ENCODE measurements at regions not wholly inside any gene's neighbourhood (a gene's known extent, or its start where the extent isn't known, plus 50 kb on each side); places are given as distances from the start of the nearest gene placed in this dataset.

- no peak overlapping the region for H3K27ac ChIP-seq
Observed at GRCh38 chr3:89624494-89624893, 517.1 kb downstream of the EPHA3 start.

GRCh38 chr3:89625945-89626344 is 518.5 kb downstream of the EPHA3 start:
- H3K27ac ChIP-seq: no peak overlapping the region
- DNase-seq (ENCODE audit: low read depth, low spot score): no peak

More at GRCh38 chr3:89624494-89624893, 517.1 kb downstream of the EPHA3 start:
- no peak for DNase-seq (ENCODE audit: low read depth, low spot score)

- no peak for DNase-seq (ENCODE audit: low read depth, low spot score)
Observed at GRCh38 chr3:89628856-89629670, 521.6 kb downstream of the EPHA3 start.

GRCh38 chr3:89635137-89635536 is 527.7 kb downstream of the EPHA3 start:
- peak overlapping the region; percentile 30 for H3K27ac ChIP-seq

More at GRCh38 chr3:89628856-89629670, 521.6 kb downstream of the EPHA3 start:
- H3K27ac ChIP-seq: no peak overlapping the region

GRCh38 chr3:89644716-89645115 is 537.3 kb downstream of the EPHA3 start:
- no peak overlapping the region for H3K27ac ChIP-seq
- DNase-seq (ENCODE audit: low read depth, low spot score): no peak

More at GRCh38 chr3:89635137-89635536, 527.7 kb downstream of the EPHA3 start:
- no peak for DNase-seq (ENCODE audit: low read depth, low spot score)

GRCh38 chr3:89649431-89649830 is 542.0 kb downstream of the EPHA3 start:
- H3K27ac ChIP-seq: no peak overlapping the region
- no peak for DNase-seq (ENCODE audit: low read depth, low spot score)

GRCh38 chr3:89654031-89654430 is 546.6 kb downstream of the EPHA3 start:
- no peak for DNase-seq (ENCODE audit: low read depth, low spot score)
- no peak overlapping the region for H3K27ac ChIP-seq

- DNase-seq (ENCODE audit: low read depth, low spot score): no peak
- H3K27ac ChIP-seq: no peak overlapping the region
Observed at GRCh38 chr3:89656388-89656787, 549.0 kb downstream of the EPHA3 start.

GRCh38 chr3:89679686-89680085 is 572.3 kb downstream of the EPHA3 start:
- H3K27ac ChIP-seq: no peak overlapping the region
- no peak for DNase-seq (ENCODE audit: low read depth, low spot score)

- no peak overlapping the region for H3K27ac ChIP-seq
- DNase-seq (ENCODE audit: low read depth, low spot score): no peak
Observed at GRCh38 chr3:89682556-89682955, 575.1 kb downstream of the EPHA3 start.

- DNase-seq (ENCODE audit: low read depth, low spot score): no peak
- no peak overlapping the region for H3K27ac ChIP-seq
Observed at GRCh38 chr3:89685731-89686130, 578.3 kb downstream of the EPHA3 start.

- no peak for DNase-seq (ENCODE audit: low read depth, low spot score)
- no peak overlapping the region for H3K27ac ChIP-seq
Observed at GRCh38 chr3:89690646-89691045, 583.2 kb downstream of the EPHA3 start.

GRCh38 chr3:89692601-89693000 is 585.2 kb downstream of the EPHA3 start:
- no peak overlapping the region for H3K27ac ChIP-seq
- DNase-seq (ENCODE audit: low read depth, low spot score): no peak

- no peak overlapping the region for H3K27ac ChIP-seq
- peak; percentile 16 for DNase-seq (ENCODE audit: low read depth, low spot score)
Observed at GRCh38 chr3:89697321-89697916, 590.0 kb downstream of the EPHA3 start.

GRCh38 chr3:89698208-89698830 is 590.9 kb downstream of the EPHA3 start:
- H3K27ac ChIP-seq: no peak overlapping the region
- DNase-seq (ENCODE audit: low read depth, low spot score): no peak

- H3K27ac ChIP-seq: no peak overlapping the region
- DNase-seq (ENCODE audit: low read depth, low spot score): no peak
Observed at GRCh38 chr3:89699229-89699628, 591.8 kb downstream of the EPHA3 start.

- no peak overlapping the region for H3K27ac ChIP-seq
- no peak for DNase-seq (ENCODE audit: low read depth, low spot score)
Observed at GRCh38 chr3:89699771-89700170, 592.4 kb downstream of the EPHA3 start.

- no peak overlapping the region for H3K27ac ChIP-seq
- DNase-seq (ENCODE audit: low read depth, low spot score): no peak
Observed at GRCh38 chr3:89702404-89702803, 595.0 kb downstream of the EPHA3 start.

GRCh38 chr3:89713196-89713595 is 605.8 kb downstream of the EPHA3 start:
- no peak overlapping the region for H3K27ac ChIP-seq
- DNase-seq (ENCODE audit: low read depth, low spot score): no peak

GRCh38 chr3:89714237-89714636 is 606.8 kb downstream of the EPHA3 start:
- H3K27ac ChIP-seq: no peak overlapping the region
- DNase-seq (ENCODE audit: low read depth, low spot score): no peak
